HCT116 (cell line): ENCODE measurements at regions not wholly inside any gene's neighbourhood (a gene's known extent, or its start where the extent isn't known, plus 50 kb on each side); places are given as distances from the start of the nearest gene placed in this dataset.

Experiments
- ATF3 ChIP-seq: IDR thresholded peaks from 2 replicates; pipeline ENCODE4 v1.6.1; 2012
- CEBPB ChIP-seq: IDR thresholded peaks from 2 replicates; pipeline ENCODE4 v1.6.1; 2012; ENCODE audit warnings: low read depth
- CTCF ChIP-seq, 3 experiments: fragments of 200-600 bp in 1 of 3; sonication (generic) in 1 of 3; IDR thresholded peaks in 2 of 3; conservative IDR thresholded peaks in 1 of 3; 2 replicates each; pipeline ENCODE4 v1.5.1; 2012 to 2017; ENCODE audit warnings: low read depth in 2 of 3, low read length in 2 of 3, antibody characterized with exemption in 1 of 3, borderline replicate concordance in 1 of 3, control low read depth in 1 of 3, mild to moderate bottlenecking in 1 of 3, mixed read lengths in 1 of 3, mixed run types in 1 of 3, moderate library complexity in 1 of 3; ENCODE audit not compliant: insufficient read depth in 1 of 3
- EGR1 ChIP-seq: IDR thresholded peaks from 2 replicates; pipeline ENCODE4 v1.6.1; 2012; ENCODE audit warnings: low read depth
- EZH2 ChIP-seq: fragments of 200-600 bp; sonication (generic); IDR thresholded peaks from 2 replicates; pipeline ENCODE4 v1.6.1; 2017; ENCODE audit warnings: antibody characterized with exemption, mixed run types
- EZH2phosphoT487 ChIP-seq: fragments of 200-600 bp; IDR thresholded peaks from 2 replicates; pipeline ENCODE4 v1.6.1; 2018; ENCODE audit warnings: antibody characterized with exemption, borderline replicate concordance
- MAX ChIP-seq: IDR thresholded peaks from 2 replicates; pipeline ENCODE4 v1.6.1; 2012
- POLR2A ChIP-seq: IDR thresholded peaks from 2 replicates; pipeline ENCODE4 v1.7.0; 2011; ENCODE audit warnings: borderline replicate concordance; ENCODE audit not compliant: insufficient read depth, insufficient read length; ENCODE audit errors: extremely low read depth
- POLR2AphosphoS5 ChIP-seq: IDR thresholded peaks from 2 replicates; pipeline ENCODE4 v1.6.1; 2011; ENCODE audit warnings: mild to moderate bottlenecking, low read depth, low read length, moderate library complexity
- REST ChIP-seq: IDR thresholded peaks from 2 replicates; pipeline ENCODE4 v1.6.1; 2012; ENCODE audit warnings: low read depth
- SIN3A ChIP-seq: IDR thresholded peaks from 2 replicates; pipeline ENCODE4 v1.6.1; 2012; ENCODE audit warnings: low read depth
- SP1 ChIP-seq: IDR thresholded peaks from 2 replicates; pipeline ENCODE4 v1.6.1; 2012; ENCODE audit warnings: low read depth
- ZBTB33 ChIP-seq: IDR thresholded peaks from 2 replicates; pipeline ENCODE4 v1.6.1; 2011; ENCODE audit warnings: mild to moderate bottlenecking, low read length, moderate library complexity; ENCODE audit not compliant: insufficient replicate concordance; ENCODE audit errors: extremely low read depth
- ZNF274 ChIP-seq: fragments of 200-500 bp; sonication (Bioruptor generic); IDR thresholded peaks from 2 replicates; pipeline ENCODE4 v1.6.1; 2014; ENCODE audit warnings: mild to moderate bottlenecking, low read depth, low read length, inconsistent platforms

- TF ChIP-seq MAX: no peak
- TF ChIP-seq EZH2: no peak
- no peak for TF ChIP-seq POLR2A
- no peak for TF ChIP-seq ZNF274
- TF ChIP-seq CTCF (IDR thresholded peaks at IDR 0.05 in 2 of 3, conservative IDR thresholded peaks at IDR 0.05 in 1 of 3; ENCODE audit: borderline replicate concordance in 1 of 3, insufficient read depth in 1 of 3, low read depth in 2 of 3, low read length in 2 of 3): no peak
- no peak for TF ChIP-seq CEBPB
- TF ChIP-seq REST: no peak
- no peak for TF ChIP-seq ATF3
- TF ChIP-seq SIN3A: no peak
- no peak for TF ChIP-seq EZH2phosphoT487
- no peak for TF ChIP-seq EGR1
- no peak for TF ChIP-seq ZBTB33
- TF ChIP-seq POLR2AphosphoS5: no peak
- TF ChIP-seq SP1: no peak
Observed at GRCh38 chr18:37676276-37676675, 110.7 kb upstream of the CELF4 start.
